HepG2 (cell line): ENCODE measurements at regions not wholly inside any gene's neighbourhood (a gene's known extent, or its start where the extent isn't known, plus 50 kb on each side); places are given as distances from the start of the nearest gene placed in this dataset.

ENCODE experiments used
- ARNTL ChIP-seq: sonication (generic); formaldehyde crosslinking; IDR thresholded peaks from 2 replicates; pipeline ENCODE4 v1.4.0; 2020; ENCODE audit warnings: mild to moderate bottlenecking, missing genetic modification reagents
- BCL3 ChIP-seq: sonication (generic); formaldehyde crosslinking; IDR thresholded peaks from 2 replicates; pipeline ENCODE4 v1.5.1; 2020; ENCODE audit warnings: mild to moderate bottlenecking, missing genetic modification reagents, moderate library complexity
- BRD4 ChIP-seq: sonication (generic); formaldehyde crosslinking; IDR thresholded peaks from 2 replicates; pipeline ENCODE4 v1.4.0; 2020; ENCODE audit warnings: missing genetic modification reagents
- HINFP ChIP-seq: sonication (generic); formaldehyde crosslinking; IDR thresholded peaks from 2 replicates; pipeline ENCODE4 v1.4.0; 2020; ENCODE audit warnings: low read depth, mild to moderate bottlenecking, missing genetic modification reagents
- MED13 ChIP-seq: sonication (generic); formaldehyde crosslinking; IDR thresholded peaks from 2 replicates; pipeline ENCODE4 v1.5.0; 2020; ENCODE audit warnings: missing genetic modification reagents
- MYNN ChIP-seq: sonication (generic); formaldehyde crosslinking; IDR thresholded peaks from 2 replicates; pipeline ENCODE4 v1.4.0; 2020; ENCODE audit warnings: mild to moderate bottlenecking, low read depth, missing genetic modification reagents
- NCOA1 ChIP-seq: sonication (generic); formaldehyde crosslinking; IDR thresholded peaks from 2 replicates; pipeline ENCODE4 v1.9.0; 2021; ENCODE audit warnings: missing genetic modification reagents
- PBX2 ChIP-seq: IDR thresholded peaks from 2 replicates; pipeline ENCODE4 v1.6.1; 2016; ENCODE audit warnings: control low read depth
- POLR2AphosphoS2 ChIP-seq: IDR thresholded peaks from 2 replicates; pipeline ENCODE4 v1.6.1; 2011; ENCODE audit warnings: low read depth, low read length, improper control_type of control experiment
- POLR2AphosphoS5 ChIP-seq: IDR thresholded peaks from 2 replicates; pipeline ENCODE4 v1.6.1; 2012; ENCODE audit warnings: low read depth, low read length
- RBFOX2 ChIP-seq: fragments of 200-400 bp; formaldehyde crosslinking; IDR thresholded peaks from 2 replicates; pipeline ENCODE4 v1.6.1; 2017; ENCODE audit warnings: low read depth, mild to moderate bottlenecking, low read length
- RFXAP ChIP-seq: sonication (generic); formaldehyde crosslinking; IDR thresholded peaks from 2 replicates; pipeline ENCODE4 v1.4.0; 2020; ENCODE audit warnings: missing genetic modification reagents, borderline replicate concordance
- SMAD1 ChIP-seq: sonication (generic); formaldehyde crosslinking; IDR thresholded peaks from 2 replicates; pipeline ENCODE4 v1.4.0; 2020; ENCODE audit warnings: missing genetic modification reagents, low read depth, mild to moderate bottlenecking, borderline replicate concordance
- SPEN ChIP-seq: sonication (generic); formaldehyde crosslinking; IDR thresholded peaks from 2 replicates; pipeline ENCODE4 v1.5.1; 2020; ENCODE audit warnings: low read depth, mild to moderate bottlenecking, missing genetic modification reagents
- TFAP4 ChIP-seq: sonication (generic); IDR thresholded peaks from 2 replicates; pipeline ENCODE4 v1.6.1; 2016; ENCODE audit warnings: low read depth, borderline replicate concordance
- ZBTB26 ChIP-seq: IDR thresholded peaks from 2 replicates; pipeline ENCODE4 v1.6.1; 2016; ENCODE audit warnings: missing compliant biosample characterization, missing genetic modification reagents, borderline replicate concordance
- ZBTB44 ChIP-seq: sonication (generic); formaldehyde crosslinking; IDR thresholded peaks from 2 replicates; pipeline ENCODE4 v1.4.0; 2020; ENCODE audit warnings: missing genetic modification reagents
- ZFP36 ChIP-seq: fragments of 150-350 bp; IDR thresholded peaks from 2 replicates; pipeline ENCODE4 v1.6.1; 2018; ENCODE audit warnings: borderline replicate concordance, low read length, low read depth; ENCODE audit not compliant: partially characterized antibody
- ZNF18 ChIP-seq: sonication (generic); formaldehyde crosslinking; IDR thresholded peaks from 2 replicates; pipeline ENCODE4 v1.8.0; 2022; ENCODE audit warnings: mild to moderate bottlenecking, missing genetic modification reagents; ENCODE audit not compliant: insufficient replicate concordance
- ZNF331 ChIP-seq: sonication (generic); formaldehyde crosslinking; IDR thresholded peaks from 2 replicates; pipeline ENCODE4 v1.4.0; 2020; ENCODE audit warnings: missing genetic modification reagents
- ZNF543 ChIP-seq: sonication (generic); formaldehyde crosslinking; IDR thresholded peaks from 2 replicates; pipeline ENCODE4 v1.4.0; 2020; ENCODE audit warnings: mild to moderate bottlenecking, missing genetic modification reagents
- ZNF652 ChIP-seq: IDR thresholded peaks from 2 replicates; pipeline ENCODE4 v1.6.1; 2016; ENCODE audit warnings: low read depth, borderline replicate concordance
- ZNF761 ChIP-seq: sonication (generic); formaldehyde crosslinking; conservative IDR thresholded peaks from 2 replicates; pipeline ENCODE4 v1.4.0; 2020; ENCODE audit warnings: mild to moderate bottlenecking, missing genetic modification reagents

GRCh38 chr17:72414032-72414396 is 293.2 kb downstream of the SOX9 start (continued):
- TF ChIP-seq ZBTB44 (CRISPR knock-in tag) (no peak), TFAP4 (no peak), ZNF331 (CRISPR knock-in tag) (no peak), RBFOX2 (no peak), SPEN (CRISPR knock-in tag) (no peak), BCL3 (no peak; the same call in 1 of the 2 replicates), ZNF543 (CRISPR knock-in tag) (no peak), MYNN (CRISPR knock-in tag) (no peak), ZNF18 (CRISPR knock-in tag) (no peak), RFXAP (no peak), BRD4 (CRISPR knock-in tag) (peak; percentile 74; the same call in 1 of the 2 replicates), NCOA1 (CRISPR knock-in tag) (no peak), ZFP36 (no peak), ZBTB26 (0 out of 2 replicates have a peak, but pooled peaks have one; percentile 7), HINFP (CRISPR knock-in tag) (no peak), ZNF761 (CRISPR knock-in tag) (no peak), PBX2 (no peak), ZNF652 (CRISPR knock-in tag) (no peak), ARNTL (no peak), MED13 (no peak), SMAD1 (CRISPR knock-in tag) (no peak), POLR2AphosphoS2 (no peak), POLR2AphosphoS5 (peak; percentile 58; the same call in 1 of the 2 replicates)
